GM19467 (cell line): ENCODE measurements at regions not wholly inside any gene's neighbourhood (a gene's known extent, or its start where the extent isn't known, plus 50 kb on each side); places are given as distances from the start of the nearest gene placed in this dataset.

ENCODE experiments used
- ATAC-seq: cut with Tn5 transposase; IDR thresholded peaks from one replicate; pipeline ENCODE4 v1.9.1; 2021; ENCODE audit warnings: mild to moderate bottlenecking, moderate library complexity; ENCODE audit not compliant: unreplicated experiment

GRCh38 chr10:46227571-46227935 is 59.2 kb upstream of the ANTXRL start:
- ATAC-seq, result no peak

DNA sequence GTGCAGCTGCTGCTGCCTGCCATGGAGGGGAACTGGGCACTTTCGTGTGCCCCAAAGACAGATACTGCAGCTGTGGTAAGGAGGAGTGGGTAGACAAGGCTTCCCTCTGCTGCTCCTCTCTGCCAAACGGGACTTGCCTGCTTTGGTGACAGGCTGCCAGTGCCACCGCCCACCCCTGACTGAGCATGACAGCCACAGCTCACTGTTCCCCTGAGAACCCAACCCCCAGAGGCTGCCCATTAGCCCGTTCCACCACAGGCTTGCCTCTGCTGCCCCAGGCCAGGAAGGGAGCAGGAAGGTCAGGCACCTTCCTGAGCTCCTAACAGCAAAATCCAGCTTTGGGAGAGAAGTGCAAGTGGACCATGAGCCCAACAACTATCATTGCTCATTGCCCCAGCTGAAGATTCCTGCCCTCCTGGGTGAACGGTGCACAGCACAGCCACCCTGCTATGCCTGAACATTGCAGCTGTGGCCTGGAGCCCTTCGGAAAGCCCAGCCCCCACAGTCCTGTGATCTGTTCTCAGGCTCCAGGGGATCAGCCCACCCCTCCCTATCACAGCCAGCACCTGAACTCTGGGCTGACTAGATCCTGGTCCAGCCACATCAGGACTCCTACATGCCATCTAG is 58.7 kb upstream of the ANTXRL start:
- no peak for ATAC-seq

GRCh38 chr10:46228563-46229071 is 58.2 kb upstream of the ANTXRL start:
- ATAC-seq, result peak; percentile 77

- ATAC-seq, result no peak
Observed at GRCh38 chr10:46229144-46229563, 57.6 kb upstream of the ANTXRL start.

DNA sequence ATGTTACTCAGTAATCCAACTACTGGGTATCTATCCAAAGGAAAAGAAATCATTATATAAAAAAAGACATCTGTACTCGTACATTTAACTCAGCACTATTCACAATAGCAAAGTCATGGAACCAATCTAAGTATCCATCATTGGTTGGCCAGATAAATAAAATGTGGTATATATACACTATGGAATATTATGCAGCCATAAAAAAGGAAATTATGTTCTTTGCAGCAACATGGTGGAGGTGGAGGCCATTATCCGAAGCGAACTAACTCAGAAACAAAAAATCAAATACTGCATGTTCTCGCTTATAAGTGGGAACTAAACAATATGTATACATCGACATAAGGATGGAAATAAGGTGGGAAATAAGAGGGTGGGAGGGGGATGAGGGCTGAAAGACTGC is 56.2 kb upstream of the ANTXRL start:
- ATAC-seq, result no peak

GRCh38 chr10:46231087-46231486 is 55.7 kb upstream of the ANTXRL start:
- no peak for ATAC-seq

DNA sequence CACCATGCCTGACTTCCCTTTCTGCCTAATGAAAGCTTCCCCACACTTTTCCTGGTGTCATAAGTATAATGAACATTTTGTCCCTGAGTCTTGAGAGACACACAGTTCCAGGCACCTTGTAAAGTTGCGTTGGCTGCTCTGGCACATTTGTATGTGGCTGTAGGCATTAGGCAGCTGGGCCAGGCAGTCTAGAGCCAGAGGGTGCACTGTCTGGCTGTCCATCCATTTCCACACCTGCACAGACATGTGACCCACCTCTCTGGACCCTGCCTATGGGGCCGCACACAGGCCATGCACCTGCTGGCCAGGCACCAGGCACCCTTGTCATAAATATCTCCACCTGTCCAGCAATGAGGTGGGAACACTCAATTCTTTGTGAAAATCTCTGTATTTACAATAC is 54.7 kb upstream of the ANTXRL start:
- ATAC-seq, result no peak

DNA sequence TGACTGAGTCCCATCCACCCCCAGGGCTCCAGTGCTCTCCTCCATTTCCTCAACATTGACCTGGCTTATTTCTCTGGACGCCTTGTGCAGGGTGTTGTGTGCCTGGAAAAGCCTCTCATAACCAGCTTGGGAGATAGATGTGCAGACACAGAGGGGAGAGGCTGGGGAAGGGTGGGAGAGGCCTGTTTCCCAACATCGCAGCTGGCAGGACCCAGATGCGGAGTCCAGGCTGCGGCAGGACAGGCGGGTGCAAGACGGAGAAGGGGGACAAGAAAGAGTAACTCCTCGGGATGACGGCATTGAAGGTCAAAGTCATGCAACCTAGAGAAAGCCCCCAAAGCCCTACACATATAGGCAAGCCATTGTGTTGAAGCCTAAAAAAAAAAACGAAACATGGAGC is 54.1 kb upstream of the ANTXRL start:
- no peak for ATAC-seq

DNA sequence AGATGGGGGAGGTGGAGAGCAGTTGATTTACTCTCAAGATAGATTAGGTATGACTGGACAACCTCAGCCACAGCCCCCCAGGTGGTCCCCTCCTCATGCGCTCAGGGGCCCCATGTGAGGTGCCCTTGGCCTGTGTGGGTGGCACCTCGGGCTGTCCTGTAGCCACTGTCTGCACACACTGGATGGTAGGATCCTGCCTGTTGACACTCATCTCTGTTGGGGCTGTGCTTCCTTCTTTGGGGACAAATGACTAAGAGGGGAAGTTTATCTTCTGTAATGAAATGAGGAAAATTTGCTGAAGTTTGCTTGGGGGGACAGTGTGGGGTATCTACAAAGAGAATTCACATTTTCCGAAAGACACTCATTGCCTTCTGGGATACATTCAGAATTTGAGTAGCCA is 53.6 kb upstream of the ANTXRL start:
- ATAC-seq, result no peak

- ATAC-seq, result no peak
Observed at GRCh38 chr10:46234026-46234425, 52.8 kb upstream of the ANTXRL start.

DNA sequence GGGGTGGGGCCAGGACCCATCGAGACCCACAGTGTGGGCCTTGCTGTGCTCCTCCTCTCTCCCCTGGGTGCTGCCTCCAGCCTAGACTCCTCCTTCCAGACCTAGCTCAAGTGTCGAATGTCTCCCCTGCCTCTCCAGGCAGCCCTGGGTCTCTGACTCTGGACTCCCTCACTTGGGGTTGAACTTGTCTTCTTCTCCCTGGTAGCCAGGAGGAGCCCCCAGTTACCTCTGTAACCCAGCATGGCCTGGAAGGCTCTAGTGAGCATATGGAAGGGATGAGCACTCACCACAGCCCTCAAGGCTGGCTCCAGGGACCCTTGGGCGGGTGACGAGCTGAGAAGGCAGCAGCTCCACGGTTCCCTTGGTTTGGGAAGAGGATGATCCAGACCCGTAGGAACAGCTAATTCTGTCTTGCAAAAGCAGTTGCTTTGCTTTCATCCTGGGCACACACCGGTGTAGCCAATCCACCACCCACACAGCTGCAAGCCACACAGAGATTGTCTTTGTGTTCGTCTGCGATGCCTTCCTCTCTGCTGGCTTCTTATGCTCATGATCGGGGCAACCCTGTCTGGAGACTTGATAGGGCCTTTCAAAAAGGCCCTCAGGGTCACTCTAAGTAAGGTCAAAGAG is 52.3 kb upstream of the ANTXRL start:
- ATAC-seq, result no peak

DNA sequence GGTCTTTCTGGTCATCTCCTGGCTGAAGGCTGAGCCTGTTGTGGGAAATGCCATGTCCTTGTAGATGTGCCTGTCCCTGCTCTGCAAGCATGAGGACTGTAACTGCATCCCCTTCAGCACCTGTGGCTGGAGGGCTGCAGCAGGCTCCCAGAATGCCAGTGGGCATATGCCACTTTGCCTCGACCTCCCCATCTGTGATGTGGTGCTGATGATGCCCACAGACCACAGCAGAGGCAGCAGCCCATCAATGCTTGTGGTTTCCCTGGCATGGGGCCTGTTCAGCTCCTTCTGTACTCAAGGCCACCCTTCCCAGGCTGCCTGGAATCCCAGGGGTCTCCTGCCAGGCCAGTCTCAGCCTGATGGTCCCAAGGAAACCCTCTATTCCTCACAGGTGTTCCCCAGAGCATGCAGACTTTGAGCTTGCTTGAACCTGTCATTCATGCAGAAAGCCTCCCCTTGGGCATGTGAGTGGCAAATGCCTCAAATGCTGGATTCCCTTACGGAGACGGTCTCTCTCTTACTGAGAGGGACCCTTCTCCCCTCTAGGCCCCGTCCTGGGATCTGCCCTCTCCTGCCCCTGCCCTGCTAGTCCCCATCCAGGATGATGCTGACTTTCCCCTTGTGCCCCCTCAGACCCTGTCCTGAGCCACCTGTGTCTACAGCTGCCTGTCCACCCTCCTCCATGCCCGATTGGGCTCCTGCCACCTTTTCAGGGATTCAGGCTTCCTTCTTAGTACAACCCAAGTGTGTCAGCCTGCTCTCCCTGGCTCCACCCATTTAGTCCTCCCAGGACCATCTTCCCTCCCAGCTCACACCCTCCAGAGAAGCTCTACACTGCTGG is 50.9 kb upstream of the ANTXRL start:
- ATAC-seq, result no peak

GRCh38 chr10:46236546-46236887 is 50.3 kb upstream of the ANTXRL start:
- no peak for ATAC-seq

DNA sequence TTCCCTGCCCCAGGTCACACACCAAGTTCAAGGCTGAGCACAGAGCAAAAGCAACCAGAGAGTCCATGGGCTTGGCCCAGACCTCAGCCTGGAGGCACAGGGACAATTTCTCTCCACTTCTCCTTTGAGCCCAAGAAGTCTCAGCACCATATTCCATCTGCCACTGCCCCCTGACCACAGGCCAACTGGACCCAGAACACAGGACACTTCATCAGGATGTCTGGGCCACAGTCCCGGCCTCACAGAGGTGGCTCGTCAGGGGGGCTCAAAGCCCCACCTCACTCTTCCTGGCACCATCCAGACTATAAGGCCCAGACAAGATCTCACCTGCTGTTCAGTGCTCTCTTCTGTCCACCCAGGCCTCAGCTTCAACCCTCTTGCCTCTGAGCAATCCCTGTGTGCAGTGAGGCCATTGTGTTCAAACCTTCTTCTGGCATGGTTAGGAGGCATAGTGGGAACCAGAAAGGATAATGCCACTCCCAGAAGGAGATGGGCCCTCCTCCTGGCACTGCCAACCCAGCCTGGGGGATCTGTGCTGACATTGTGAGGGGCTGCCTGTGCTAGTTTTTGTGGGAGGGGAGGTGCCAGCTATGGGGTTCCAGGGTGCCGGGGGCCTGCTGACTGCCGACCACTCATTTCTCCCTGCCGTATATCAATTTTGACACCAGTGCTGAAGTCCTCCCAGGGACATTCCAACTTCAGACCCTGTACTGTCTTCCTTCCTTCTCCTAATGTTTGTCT is 49.7 kb upstream of the ANTXRL start:
- no peak for ATAC-seq
